ENCODE measurements at regions not wholly inside any gene's neighbourhood (a gene's known extent, or its start where the extent isn't known, plus 50 kb on each side); places are given as distances from the start of the nearest gene placed in this dataset.

DNA sequence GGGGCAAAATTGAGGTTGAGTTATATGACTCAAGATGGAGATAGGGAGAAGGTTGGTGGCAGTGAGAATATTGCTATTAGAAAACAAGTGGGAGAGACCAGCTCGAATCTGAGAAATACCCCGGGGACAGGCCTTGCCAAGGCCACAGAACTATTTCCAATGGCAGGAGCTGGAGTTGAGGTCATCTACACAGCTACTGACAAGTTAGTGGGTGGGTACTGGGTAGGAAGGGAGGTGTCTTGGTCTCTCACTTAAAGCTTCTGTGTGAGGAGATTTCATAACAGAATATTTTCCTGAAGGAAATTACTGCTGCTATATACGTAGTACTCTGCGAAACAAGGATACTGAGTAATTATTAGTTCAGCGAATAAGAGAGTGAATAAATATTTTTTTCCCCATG, 69.4 kb upstream of the ITPRID2 start:
- TF ChIP-seq, protein P1, sequence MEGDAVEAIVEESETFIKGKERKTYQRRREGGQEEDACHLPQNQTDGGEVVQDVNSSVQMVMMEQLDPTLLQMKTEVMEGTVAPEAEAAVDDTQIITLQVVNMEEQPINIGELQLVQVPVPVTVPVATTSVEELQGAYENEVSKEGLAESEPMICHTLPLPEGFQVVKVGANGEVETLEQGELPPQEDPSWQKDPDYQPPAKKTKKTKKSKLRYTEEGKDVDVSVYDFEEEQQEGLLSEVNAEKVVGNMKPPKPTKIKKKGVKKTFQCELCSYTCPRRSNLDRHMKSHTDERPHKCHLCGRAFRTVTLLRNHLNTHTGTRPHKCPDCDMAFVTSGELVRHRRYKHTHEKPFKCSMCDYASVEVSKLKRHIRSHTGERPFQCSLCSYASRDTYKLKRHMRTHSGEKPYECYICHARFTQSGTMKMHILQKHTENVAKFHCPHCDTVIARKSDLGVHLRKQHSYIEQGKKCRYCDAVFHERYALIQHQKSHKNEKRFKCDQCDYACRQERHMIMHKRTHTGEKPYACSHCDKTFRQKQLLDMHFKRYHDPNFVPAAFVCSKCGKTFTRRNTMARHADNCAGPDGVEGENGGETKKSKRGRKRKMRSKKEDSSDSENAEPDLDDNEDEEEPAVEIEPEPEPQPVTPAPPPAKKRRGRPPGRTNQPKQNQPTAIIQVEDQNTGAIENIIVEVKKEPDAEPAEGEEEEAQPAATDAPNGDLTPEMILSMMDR (IDR thresholded peaks at IDR 0.05): no peak
- TF ChIP-seq POLR2A (IDR thresholded peaks at IDR 0.05): no peak

Measured in esophagus squamous epithelium (tissue), 4 donors.